T-helper 2 cell treated with Interferon-gamma antibody and Interleukin-4, amounts not matched to agents 5 μg/mL and 100 μg/mL, for 36 hours (primary cell): ENCODE measurements at regions not wholly inside any gene's neighbourhood (a gene's known extent, or its start where the extent isn't known, plus 50 kb on each side); places are given as distances from the start of the nearest gene placed in this dataset.

Experiments used
- DNase-seq: peaks from one replicate; pipeline ENCODE4 v3.0.0; 2021; ENCODE audit warnings: low spot score
- H3K27ac Mint-ChIP-seq: one replicate; pipeline ENCODE4 v1.8.0; 2021; ENCODE audit warnings: mild to moderate bottlenecking, mixed read lengths
- H3K27me3 Mint-ChIP-seq: one replicate; pipeline ENCODE4 v1.8.0; 2021; ENCODE audit warnings: low read depth, mixed read lengths
- H3K36me3 Mint-ChIP-seq: one replicate; pipeline ENCODE4 v1.8.0; 2021; ENCODE audit warnings: low read depth, mixed read lengths
- H3K4me1 Mint-ChIP-seq: one replicate; pipeline ENCODE4 v1.8.0; 2021; ENCODE audit warnings: low read depth, mixed read lengths
- H3K4me3 Mint-ChIP-seq: one replicate; pipeline ENCODE4 v1.8.0; 2022; ENCODE audit warnings: mild to moderate bottlenecking, moderate library complexity, mixed read lengths
- H3K9me3 Mint-ChIP-seq: one replicate; pipeline ENCODE4 v1.8.0; 2021; ENCODE audit warnings: mixed read lengths

- no peaks in the 10 kb centered on the region for H3K9me3 Mint-ChIP-seq
These were observed 93.2 kb upstream of the CCDC150 start for GRCh38 chr2:196546151-196546919.

GRCh38 chr2:196549052-196549451 is 90.5 kb upstream of the CCDC150 start:
- Mint-ChIP-seq H3K4me3 (no peak overlapping the region), H3K9me3 (no peaks in the 10 kb centered on the region), H3K36me3 (no peaks in the 10 kb centered on the region), H3K27me3 (peaks cover 34% of the 10 kb centered on the region), H3K27ac (no peak overlapping the region), H3K4me1 (peaks cover 2% of the 10 kb centered on the region)
- DNase-seq, result no peak

More at GRCh38 chr2:196546151-196546919, 93.2 kb upstream of the CCDC150 start:
- Mint-ChIP-seq H3K27ac (no peak overlapping the region), H3K4me3 (no peak overlapping the region), H3K4me1 (peaks cover 2% of the 10 kb centered on the region), H3K36me3 (no peaks in the 10 kb centered on the region), H3K27me3 (peaks cover 27% of the 10 kb centered on the region)
- no peak for DNase-seq

- DNase-seq, result no peak
- H3K9me3 Mint-ChIP-seq, result no peaks in the 10 kb centered on the region
- H3K4me1 Mint-ChIP-seq, result peaks cover 2% of the 10 kb centered on the region
These were observed 88.5 kb upstream of the CCDC150 start for GRCh38 chr2:196551014-196551413.

GRCh38 chr2:196555161-196555560 is 84.4 kb upstream of the CCDC150 start:
- Mint-ChIP-seq H3K4me3 (no peak overlapping the region), H3K36me3 (no peaks in the 10 kb centered on the region), H3K27ac (no peak overlapping the region), H3K27me3 (peaks cover 19% of the 10 kb centered on the region), H3K9me3 (no peaks in the 10 kb centered on the region), H3K4me1 (no peaks in the 10 kb centered on the region)
- DNase-seq, result no peak

More at GRCh38 chr2:196551014-196551413, 88.5 kb upstream of the CCDC150 start:
- no peak overlapping the region for H3K4me3 Mint-ChIP-seq
- H3K27me3 Mint-ChIP-seq, result peaks cover 28% of the 10 kb centered on the region
- no peak overlapping the region for H3K27ac Mint-ChIP-seq
- H3K36me3 Mint-ChIP-seq, result no peaks in the 10 kb centered on the region

- no peak overlapping the region for H3K4me3 Mint-ChIP-seq
- H3K9me3 Mint-ChIP-seq, result no peaks in the 10 kb centered on the region
- H3K27ac Mint-ChIP-seq, result no peak overlapping the region
- no peak for DNase-seq
- no peaks in the 10 kb centered on the region for H3K36me3 Mint-ChIP-seq
- peaks cover 18% of the 10 kb centered on the region for H3K27me3 Mint-ChIP-seq
- H3K4me1 Mint-ChIP-seq, result no peaks in the 10 kb centered on the region
These were observed 83.8 kb upstream of the CCDC150 start for GRCh38 chr2:196555726-196556125.

GRCh38 chr2:196558497-196558896 is 81.0 kb upstream of the CCDC150 start:
- H3K9me3 Mint-ChIP-seq, result no peaks in the 10 kb centered on the region
- no peak for DNase-seq
- H3K27ac Mint-ChIP-seq, result no peak overlapping the region
- no peak overlapping the region for H3K4me3 Mint-ChIP-seq
- no peaks in the 10 kb centered on the region for H3K36me3 Mint-ChIP-seq
- H3K27me3 Mint-ChIP-seq, result peaks cover 10% of the 10 kb centered on the region
- no peaks in the 10 kb centered on the region for H3K4me1 Mint-ChIP-seq

GRCh38 chr2:196563876-196564275 is 75.6 kb upstream of the CCDC150 start:
- Mint-ChIP-seq H3K9me3 (no peaks in the 10 kb centered on the region), H3K36me3 (no peaks in the 10 kb centered on the region), H3K27me3 (peaks cover 27% of the 10 kb centered on the region), H3K4me1 (no peaks in the 10 kb centered on the region), H3K4me3 (no peak overlapping the region), H3K27ac (no peak overlapping the region)
- DNase-seq, result no peak

GRCh38 chr2:196565106-196565765 is 74.3 kb upstream of the CCDC150 start:
- no peak for DNase-seq

GRCh38 chr2:196565982-196566381 is 73.5 kb upstream of the CCDC150 start:
- peaks cover 27% of the 10 kb centered on the region for H3K27me3 Mint-ChIP-seq
- H3K9me3 Mint-ChIP-seq, result no peaks in the 10 kb centered on the region
- H3K36me3 Mint-ChIP-seq, result no peaks in the 10 kb centered on the region
- DNase-seq, result no peak
- no peaks in the 10 kb centered on the region for H3K4me1 Mint-ChIP-seq
- no peak overlapping the region for H3K4me3 Mint-ChIP-seq
- no peak overlapping the region for H3K27ac Mint-ChIP-seq

More at GRCh38 chr2:196565106-196565765, 74.3 kb upstream of the CCDC150 start:
- no peak overlapping the region for H3K27ac Mint-ChIP-seq
- H3K4me1 Mint-ChIP-seq, result no peaks in the 10 kb centered on the region
- peaks cover 27% of the 10 kb centered on the region for H3K27me3 Mint-ChIP-seq
- no peak overlapping the region for H3K4me3 Mint-ChIP-seq
- H3K9me3 Mint-ChIP-seq, result no peaks in the 10 kb centered on the region
- H3K36me3 Mint-ChIP-seq, result no peaks in the 10 kb centered on the region

GRCh38 chr2:196566961-196567666 is 72.4 kb upstream of the CCDC150 start:
- Mint-ChIP-seq H3K27ac (no peak overlapping the region), H3K9me3 (no peaks in the 10 kb centered on the region), H3K36me3 (no peaks in the 10 kb centered on the region), H3K4me3 (no peak overlapping the region), H3K27me3 (peaks cover 27% of the 10 kb centered on the region), H3K4me1 (no peaks in the 10 kb centered on the region)
- DNase-seq, result no peak

- no peak for DNase-seq
- Mint-ChIP-seq H3K36me3 (no peaks in the 10 kb centered on the region), H3K4me1 (no peaks in the 10 kb centered on the region), H3K4me3 (no peak overlapping the region), H3K27ac (no peak overlapping the region), H3K27me3 (peaks cover 26% of the 10 kb centered on the region), H3K9me3 (peaks cover 2% of the 10 kb centered on the region)
These were observed 71.0 kb upstream of the CCDC150 start for GRCh38 chr2:196568506-196568905.

- H3K4me3 Mint-ChIP-seq, result no peak overlapping the region
- peaks cover 4% of the 10 kb centered on the region for H3K9me3 Mint-ChIP-seq
- DNase-seq, result no peak
- no peaks in the 10 kb centered on the region for H3K36me3 Mint-ChIP-seq
- no peak overlapping the region for H3K27ac Mint-ChIP-seq
- peaks cover 47% of the 10 kb centered on the region for H3K27me3 Mint-ChIP-seq
- H3K4me1 Mint-ChIP-seq, result peaks cover 3% of the 10 kb centered on the region
These were observed 54.6 kb upstream of the CCDC150 start for GRCh38 chr2:196584903-196585302.

GRCh38 chr2:196586511-196586991 is 53.0 kb upstream of the CCDC150 start:
- peaks cover 3% of the 10 kb centered on the region for H3K4me1 Mint-ChIP-seq
- H3K27me3 Mint-ChIP-seq, result peaks cover 62% of the 10 kb centered on the region
- H3K4me3 Mint-ChIP-seq, result no peak overlapping the region
- no peak for DNase-seq
- H3K36me3 Mint-ChIP-seq, result no peaks in the 10 kb centered on the region
- no peak overlapping the region for H3K27ac Mint-ChIP-seq
- H3K9me3 Mint-ChIP-seq, result peaks cover 4% of the 10 kb centered on the region

- H3K27ac Mint-ChIP-seq, result no peak overlapping the region
These were observed 52.5 kb upstream of the CCDC150 start for GRCh38 chr2:196587056-196587455.

More at GRCh38 chr2:196587056-196587455, 52.5 kb upstream of the CCDC150 start:
- Mint-ChIP-seq H3K9me3 (peaks cover 4% of the 10 kb centered on the region), H3K4me3 (no peak overlapping the region), H3K4me1 (peaks cover 3% of the 10 kb centered on the region), H3K27me3 (peaks cover 67% of the 10 kb centered on the region), H3K36me3 (no peaks in the 10 kb centered on the region)
- no peak for DNase-seq
